Hematopoietic multipotent progenitor cell treated with erythropoietin and hydrocortisone succinate and interleukin-3 and kit ligand, for 17 days (in vitro differentiated cells): ENCODE measurements at regions not wholly inside any gene's neighbourhood (a gene's known extent, or its start where the extent isn't known, plus 50 kb on each side); places are given as distances from the start of the nearest gene placed in this dataset.
"Not testable (repeated sequence)": the region's sequence is repeated elsewhere in the genome, so short reads cannot be mapped to it uniquely, and the experiment has no call there.

ENCODE experiments used
- DNase-seq: peaks from one replicate; pipeline ENCODE4 v3.0.0-alpha.2; 2015; ENCODE audit warnings: low spot score

GRCh38 chr1:181259026-181259745, 170.7 kb downstream of the IER5 start:
- no peak for DNase-seq

- DNase-seq: no peak
These were observed 171.8 kb downstream of the IER5 start for GRCh38 chr1:181260271-181260670.

GRCh38 chr1:181260994-181261393, 172.5 kb downstream of the IER5 start:
- DNase-seq: no peak

- no peak for DNase-seq
These were observed 173.6 kb downstream of the IER5 start for GRCh38 chr1:181262069-181262468.

GRCh38 chr1:181263444-181263843, 174.9 kb downstream of the IER5 start:
- no peak for DNase-seq

GRCh38 chr1:181264821-181265220, 176.3 kb downstream of the IER5 start:
- no peak for DNase-seq

- DNase-seq: no peak
These were observed 196.5 kb downstream of the IER5 start for GRCh38 chr1:181284978-181285377.

GRCh38 chr1:181295217-181295616, 188.1 kb upstream of the CACNA1E start:
- no peak for DNase-seq

- DNase-seq: no peak
These were observed 187.1 kb upstream of the CACNA1E start for GRCh38 chr1:181296180-181296579.

- no peak for DNase-seq
These were observed 175.2 kb upstream of the CACNA1E start for GRCh38 chr1:181308098-181308497.

- DNase-seq: no peak
These were observed 172.8 kb upstream of the CACNA1E start for GRCh38 chr1:181310560-181310959.

- DNase-seq: no peak
These were observed 170.4 kb upstream of the CACNA1E start for GRCh38 chr1:181312946-181313345.

GRCh38 chr1:181313466-181313865, 169.9 kb upstream of the CACNA1E start:
- no peak for DNase-seq

- DNase-seq: no peak
These were observed 169.3 kb upstream of the CACNA1E start for GRCh38 chr1:181314010-181314409.

GRCh38 chr1:181314959-181315358, 168.4 kb upstream of the CACNA1E start:
- DNase-seq: no peak

GRCh38 chr1:181317261-181317930, 165.9 kb upstream of the CACNA1E start:
- DNase-seq: no peak

- no peak for DNase-seq
These were observed 165.1 kb upstream of the CACNA1E start for GRCh38 chr1:181318022-181318857.

GRCh38 chr1:181318858-181319235, 164.5 kb upstream of the CACNA1E start:
- no peak for DNase-seq

GRCh38 chr1:181319907-181320306, 163.4 kb upstream of the CACNA1E start:
- no peak for DNase-seq

- no peak for DNase-seq
These were observed 158.3 kb upstream of the CACNA1E start for GRCh38 chr1:181324797-181325616.

GRCh38 chr1:181325765-181326164, 157.6 kb upstream of the CACNA1E start:
- DNase-seq: not testable (repeated sequence)

GRCh38 chr1:181326348-181326747, 157.0 kb upstream of the CACNA1E start:
- DNase-seq: no peak
